ENCODE measurements at regions not wholly inside any gene's neighbourhood (a gene's known extent, or its start where the extent isn't known, plus 50 kb on each side); places are given as distances from the start of the nearest gene placed in this dataset.

GRCh38 chr13:31442571-31442970 is 242.8 kb downstream of the B3GLCT start:
- no peak for DNase-seq

- DNase-seq, result no peak
Observed at GRCh38 chr13:31444266-31444856, 244.6 kb downstream of the B3GLCT start.

GRCh38 chr13:31452525-31452924 is 252.8 kb downstream of the B3GLCT start:
- no peak for DNase-seq

GRCh38 chr13:31455581-31455980 is 255.8 kb downstream of the B3GLCT start:
- DNase-seq, result no peak

- no peak for DNase-seq
Observed at GRCh38 chr13:31456056-31456455, 256.3 kb downstream of the B3GLCT start.

- no peak for DNase-seq
Observed at GRCh38 chr13:31460061-31460460, 260.3 kb downstream of the B3GLCT start.

GRCh38 chr13:31461923-31462322 is 262.1 kb downstream of the B3GLCT start:
- DNase-seq, result no peak

GRCh38 chr13:31462766-31463165 is 263.0 kb downstream of the B3GLCT start:
- no peak for DNase-seq

- no peak for DNase-seq
Observed at GRCh38 chr13:31468114-31468902, 268.5 kb downstream of the B3GLCT start.

- DNase-seq, result no peak
Observed at GRCh38 chr13:31469377-31469776, 269.6 kb downstream of the B3GLCT start.

- peak; percentile 48 for DNase-seq
Observed at GRCh38 chr13:31476266-31476665, 263.1 kb upstream of the RXFP2 start.

GRCh38 chr13:31476753-31477152 is 262.6 kb upstream of the RXFP2 start:
- no peak for DNase-seq

- DNase-seq, result no peak
Observed at GRCh38 chr13:31477961-31478360, 261.4 kb upstream of the RXFP2 start.

GRCh38 chr13:31485183-31485582 is 254.1 kb upstream of the RXFP2 start:
- peak; percentile 51 for DNase-seq

GRCh38 chr13:31485651-31486051 is 253.7 kb upstream of the RXFP2 start:
- DNase-seq, result peak; percentile 69

GRCh38 chr13:31495336-31495735 is 244.0 kb upstream of the RXFP2 start:
- no peak for DNase-seq

- DNase-seq, result no peak
Observed at GRCh38 chr13:31499274-31499673, 240.1 kb upstream of the RXFP2 start.

GRCh38 chr13:31503626-31504025 is 235.7 kb upstream of the RXFP2 start:
- no peak for DNase-seq

- no peak for DNase-seq
Observed at GRCh38 chr13:31504918-31505317, 234.4 kb upstream of the RXFP2 start.

GRCh38 chr13:31512331-31512730 is 227.0 kb upstream of the RXFP2 start:
- no peak for DNase-seq

- DNase-seq, result no peak
Observed at GRCh38 chr13:31514932-31515331, 224.4 kb upstream of the RXFP2 start.

- DNase-seq, result no peak
Observed at GRCh38 chr13:31515427-31515826, 223.9 kb upstream of the RXFP2 start.

GRCh38 chr13:31517599-31517998 is 221.7 kb upstream of the RXFP2 start:
- no peak for DNase-seq

- no peak for DNase-seq
Observed at GRCh38 chr13:31518645-31519044, 220.7 kb upstream of the RXFP2 start.

- DNase-seq, result no peak
Observed at GRCh38 chr13:31521435-31521834, 217.9 kb upstream of the RXFP2 start.
